MCF 10A (cell line): ENCODE measurements at regions not wholly inside any gene's neighbourhood (a gene's known extent, or its start where the extent isn't known, plus 50 kb on each side); places are given as distances from the start of the nearest gene placed in this dataset.
"Not testable (repeated sequence)": the region's sequence is repeated elsewhere in the genome, so short reads cannot be mapped to it uniquely, and the experiment has no call there.

ENCODE experiments used
- BruUV-seq: library from RNA; stranded (reverse); fragments of 400-500 nt; replicated peaks from 2 replicates; lab custom pipeline; 2021; lab: Mats Ljungman, UMichigan
- CTCF ChIA-PET: fragments of 300-600 bp; sonication (Branson Sonifier 250); formaldehyde crosslinking; extraction: SDS; loops from one replicate; lab custom pipeline; 2021; ENCODE audit warnings: antibody characterized with exemption, inconsistent platforms; lab: Yijun Ruan, JAX
- POLR2A ChIA-PET: fragments of 300-600, 350-650 bp; sonication (Branson Sonifier 250); formaldehyde crosslinking; extraction: SDS; loops from one replicate; lab custom pipeline; 2020; ENCODE audit warnings: antibody characterized with exemption, inconsistent platforms; lab: Yijun Ruan, JAX
- DNase-seq: peaks from one replicate; pipeline ENCODE4 v3.0.0-alpha.2; 2018; ENCODE audit not compliant: unreplicated experiment
- H3K27ac Mint-ChIP-seq: one replicate; pipeline ENCODE4 v1.8.0; 2022; ENCODE audit warnings: mild to moderate bottlenecking, low read depth, mixed read lengths; ENCODE audit not compliant: unreplicated experiment
- H3K27me3 Mint-ChIP-seq: one replicate; pipeline ENCODE4 v1.8.0; 2022; ENCODE audit warnings: mixed read lengths; ENCODE audit not compliant: insufficient read depth, unreplicated experiment
- H3K36me3 Mint-ChIP-seq: one replicate; pipeline ENCODE4 v1.8.0; 2022; ENCODE audit warnings: mild to moderate bottlenecking, moderate library complexity, mixed read lengths; ENCODE audit not compliant: insufficient read depth, unreplicated experiment
- H3K4me1 Mint-ChIP-seq: one replicate; pipeline ENCODE4 v1.8.0; 2022; ENCODE audit warnings: mixed read lengths; ENCODE audit not compliant: insufficient read depth, unreplicated experiment
- H3K4me3 Mint-ChIP-seq: one replicate; pipeline ENCODE4 v1.8.0; 2022; ENCODE audit warnings: mild to moderate bottlenecking, moderate library complexity, mixed read lengths; ENCODE audit not compliant: unreplicated experiment
- H3K9me3 Mint-ChIP-seq: one replicate; pipeline ENCODE4 v1.8.0; 2022; ENCODE audit warnings: mixed read lengths; ENCODE audit not compliant: unreplicated experiment
- intact Hi-C: fragments of 100-400 bp; cut with micrococcal nuclease; formaldehyde crosslinking; loops from 2 replicates; pipeline ENCODE4 v1.14.1; 2022
- TF ChIP-seq, protein P1 (sequence below): fragments of 200-600 bp; IDR thresholded peaks from one replicate; pipeline ENCODE4 v1.8.0; 2022; ENCODE audit warnings: antibody characterized with exemption, mild to moderate bottlenecking; ENCODE audit not compliant: unreplicated experiment

DNA sequence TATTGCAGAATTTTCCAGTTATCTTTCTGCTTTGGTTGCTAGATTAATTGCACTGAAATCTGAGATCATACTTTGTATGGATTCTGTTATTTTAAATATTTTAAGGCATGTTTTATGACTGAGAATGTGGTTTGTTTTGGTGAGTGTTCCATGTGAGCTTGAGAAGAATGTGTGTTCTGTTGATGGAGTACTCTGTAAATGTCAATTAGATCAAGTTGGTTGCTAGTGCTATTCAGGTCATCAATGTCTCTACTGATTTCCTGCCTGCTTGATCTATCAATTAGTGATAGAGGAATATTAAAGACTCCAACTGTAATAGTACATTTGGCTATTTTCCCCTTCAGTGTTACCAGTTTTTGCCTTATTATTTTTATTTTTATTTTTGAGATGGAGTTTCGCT, 64.3 kb upstream of the SHANK2 start:
- Mint-ChIP-seq H3K27ac (no peak overlapping the region), H3K36me3 (no peaks in the 10 kb centered on the region), H3K27me3 (no peaks in the 10 kb centered on the region), H3K9me3 (peaks cover 15% of the 10 kb centered on the region), H3K4me1 (no peaks in the 10 kb centered on the region), H3K4me3 (no peak overlapping the region)
- no peak for DNase-seq
- ChIA-PET CTCF (interaction anchor here (0.5 kb wide), 1 partner anchor 850 kb away, joined by 3 read pairs; no protein-coding TSS in a partner anchor), POLR2A (interaction anchor here (0.7 kb wide), 1 partner anchor 34 kb away, joined by 3 read pairs; no protein-coding TSS in a partner anchor)
- TF ChIP-seq, protein P1, sequence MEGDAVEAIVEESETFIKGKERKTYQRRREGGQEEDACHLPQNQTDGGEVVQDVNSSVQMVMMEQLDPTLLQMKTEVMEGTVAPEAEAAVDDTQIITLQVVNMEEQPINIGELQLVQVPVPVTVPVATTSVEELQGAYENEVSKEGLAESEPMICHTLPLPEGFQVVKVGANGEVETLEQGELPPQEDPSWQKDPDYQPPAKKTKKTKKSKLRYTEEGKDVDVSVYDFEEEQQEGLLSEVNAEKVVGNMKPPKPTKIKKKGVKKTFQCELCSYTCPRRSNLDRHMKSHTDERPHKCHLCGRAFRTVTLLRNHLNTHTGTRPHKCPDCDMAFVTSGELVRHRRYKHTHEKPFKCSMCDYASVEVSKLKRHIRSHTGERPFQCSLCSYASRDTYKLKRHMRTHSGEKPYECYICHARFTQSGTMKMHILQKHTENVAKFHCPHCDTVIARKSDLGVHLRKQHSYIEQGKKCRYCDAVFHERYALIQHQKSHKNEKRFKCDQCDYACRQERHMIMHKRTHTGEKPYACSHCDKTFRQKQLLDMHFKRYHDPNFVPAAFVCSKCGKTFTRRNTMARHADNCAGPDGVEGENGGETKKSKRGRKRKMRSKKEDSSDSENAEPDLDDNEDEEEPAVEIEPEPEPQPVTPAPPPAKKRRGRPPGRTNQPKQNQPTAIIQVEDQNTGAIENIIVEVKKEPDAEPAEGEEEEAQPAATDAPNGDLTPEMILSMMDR, result no peak
- no TSS peak for BruUV-seq
- intact Hi-C loops, result no loop called here

DNA sequence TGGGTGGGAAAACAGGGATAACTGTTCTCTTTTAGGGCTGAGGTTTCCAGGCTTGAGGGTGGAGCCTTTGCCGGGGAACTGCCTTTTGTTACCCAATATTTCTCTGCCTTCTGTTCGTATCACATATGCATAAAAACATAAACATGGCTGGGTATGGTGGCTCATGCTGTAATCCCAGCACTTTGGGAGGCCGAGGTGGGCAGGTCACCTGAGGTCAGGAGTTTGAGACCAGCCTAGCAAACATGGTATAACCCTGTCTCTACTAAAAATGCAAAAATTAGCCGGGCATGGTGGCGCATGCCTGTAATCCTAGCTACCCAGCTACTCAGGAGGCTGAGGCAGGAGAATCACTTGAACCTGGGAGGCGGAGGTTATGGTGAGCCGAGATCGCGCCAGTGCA, 60.2 kb upstream of the SHANK2 start:
- H3K4me3 Mint-ChIP-seq, H3K4me1 Mint-ChIP-seq, BruUV-seq, intact Hi-C loops, DNase-seq, H3K36me3 Mint-ChIP-seq, H3K27me3 Mint-ChIP-seq, CTCF ChIA-PET, H3K9me3 Mint-ChIP-seq, H3K27ac Mint-ChIP-seq: not testable (repeated sequence)
- POLR2A ChIA-PET, result interaction anchor here (0.7 kb wide), 1 partner anchor 651 kb away, joined by 3 read pairs; no protein-coding TSS in a partner anchor

GRCh38 chr11:71311928-71312510, 59.6 kb upstream of the SHANK2 start:
- Mint-ChIP-seq H3K4me1 (no peaks in the 10 kb centered on the region), H3K27me3 (no peaks in the 10 kb centered on the region), H3K9me3 (no peaks in the 10 kb centered on the region), H3K36me3 (no peaks in the 10 kb centered on the region), H3K4me3 (no peak overlapping the region), H3K27ac (no peak overlapping the region)
- POLR2A ChIA-PET, result no interaction called here
- BruUV-seq, result no TSS peak
- CTCF ChIA-PET, result no interaction called here
- TF ChIP-seq, protein P1, result no peak
- DNase-seq, result no peak
- intact Hi-C loops, result no loop called here

DNA sequence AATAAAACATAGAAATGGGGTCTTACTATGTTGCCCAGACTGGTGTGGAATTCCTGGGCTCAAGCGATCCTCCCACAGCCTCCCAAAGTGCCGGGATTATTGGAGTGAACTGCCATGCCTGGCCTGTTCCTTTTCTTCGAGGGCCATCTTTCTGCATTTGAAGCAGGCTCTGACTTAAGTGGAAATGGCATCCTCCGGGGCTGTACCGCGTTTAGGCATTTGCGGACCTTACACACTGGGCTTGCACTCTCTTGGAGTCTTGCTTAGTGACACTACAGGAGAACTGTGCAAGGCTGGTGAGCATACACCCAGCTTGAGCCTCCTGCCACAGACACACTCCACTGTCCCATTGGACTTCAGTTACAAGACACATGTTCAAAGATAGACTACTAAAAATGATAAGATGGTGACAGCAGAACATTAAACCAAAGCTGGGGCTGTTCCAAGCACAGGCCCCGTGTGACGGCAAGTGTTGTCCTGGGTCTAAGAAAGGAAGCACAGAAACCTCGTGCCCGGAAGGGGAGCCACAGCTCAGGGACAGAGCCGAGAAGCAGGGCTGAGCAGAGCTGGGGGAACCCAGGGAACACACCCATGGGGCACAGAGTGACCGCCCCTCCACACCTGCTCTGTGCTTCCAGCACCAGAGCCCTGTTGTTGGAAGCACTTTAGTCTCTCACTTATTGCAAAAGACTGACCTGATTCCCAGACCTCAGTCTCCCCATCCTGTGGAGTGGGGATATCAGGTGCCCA, 59.0 kb upstream of the SHANK2 start:
- H3K27me3 Mint-ChIP-seq, result no peaks in the 10 kb centered on the region
- intact Hi-C loops, result no loop called here
- POLR2A ChIA-PET, result no interaction called here
- no peaks in the 10 kb centered on the region for H3K4me1 Mint-ChIP-seq
- CTCF ChIA-PET, result no interaction called here
- BruUV-seq, result no TSS peak
- H3K4me3 Mint-ChIP-seq, result no peak overlapping the region
- DNase-seq, result no peak
- no peak overlapping the region for H3K27ac Mint-ChIP-seq
- TF ChIP-seq, protein P1, result no peak
- no peaks in the 10 kb centered on the region for H3K36me3 Mint-ChIP-seq
- no peaks in the 10 kb centered on the region for H3K9me3 Mint-ChIP-seq
